Mesothelial cell of epicardium (in vitro differentiated cells): ENCODE measurements at regions not wholly inside any gene's neighbourhood (a gene's known extent, or its start where the extent isn't known, plus 50 kb on each side); places are given as distances from the start of the nearest gene placed in this dataset.
A peak's percentile ranks its signal among the peaks of the same experiment; 100 is the strongest.

ENCODE experiments used
- DNase-seq, 2 experiments: peaks; one replicate each; pipeline ENCODE4 v3.0.0; 2021; ENCODE audit warnings: low spot score in 2 of 2; ENCODE audit not compliant: unreplicated experiment in 2 of 2
- H3K27ac Mint-ChIP-seq: 2 replicates; pipeline ENCODE4 v1.8.0; 2021; ENCODE audit warnings: mixed read lengths
- H3K27me3 Mint-ChIP-seq: 2 replicates; pipeline ENCODE4 v1.8.0; 2021; ENCODE audit warnings: low read depth, mixed read lengths
- H3K36me3 Mint-ChIP-seq: 2 replicates; pipeline ENCODE4 v1.8.0; 2021; ENCODE audit warnings: mixed read lengths
- H3K4me1 Mint-ChIP-seq: 2 replicates; pipeline ENCODE4 v1.8.0; 2021; ENCODE audit warnings: mixed read lengths
- H3K4me3 Mint-ChIP-seq: 2 replicates; pipeline ENCODE4 v1.8.0; 2021; ENCODE audit warnings: mild to moderate bottlenecking, moderate library complexity, mixed read lengths
- H3K9me3 Mint-ChIP-seq: 2 replicates; pipeline ENCODE4 v1.8.0; 2021; ENCODE audit warnings: mixed read lengths
- CTCF ChIP-seq: fragments of 200-600 bp; sonication (generic); IDR thresholded peaks from one replicate; pipeline ENCODE4 v1.5.0; 2021; ENCODE audit warnings: antibody characterized with exemption; ENCODE audit not compliant: unreplicated experiment

GRCh38 chr1:29853716-29854330 is 617.5 kb downstream of the PTPRU start:
- Mint-ChIP-seq H3K9me3 (no peaks in the 10 kb centered on the region), H3K4me1 (no peaks in the 10 kb centered on the region), H3K27ac (no peak overlapping the region), H3K27me3 (peaks cover 71% of the 10 kb centered on the region), H3K4me3 (no peak overlapping the region), H3K36me3 (no peaks in the 10 kb centered on the region)
- no peak for TF ChIP-seq CTCF
- DNase-seq, result no peak

- no peak for DNase-seq
- no peaks in the 10 kb centered on the region for H3K9me3 Mint-ChIP-seq
- no peak for TF ChIP-seq CTCF
- H3K4me3 Mint-ChIP-seq, result no peak overlapping the region
- H3K36me3 Mint-ChIP-seq, result no peaks in the 10 kb centered on the region
- H3K27me3 Mint-ChIP-seq, result peaks cover 72% of the 10 kb centered on the region
- H3K4me1 Mint-ChIP-seq, result no peaks in the 10 kb centered on the region
- no peak overlapping the region for H3K27ac Mint-ChIP-seq
These were observed 615.9 kb downstream of the PTPRU start for GRCh38 chr1:29852248-29852647.

- no peak overlapping the region for H3K4me3 Mint-ChIP-seq
- no peaks in the 10 kb centered on the region for H3K36me3 Mint-ChIP-seq
- no peak overlapping the region for H3K27ac Mint-ChIP-seq
- H3K4me1 Mint-ChIP-seq, result no peaks in the 10 kb centered on the region
- H3K27me3 Mint-ChIP-seq, result peaks cover 74% of the 10 kb centered on the region
- TF ChIP-seq CTCF, result no peak
- no peaks in the 10 kb centered on the region for H3K9me3 Mint-ChIP-seq
- no peak for DNase-seq
These were observed 615.4 kb downstream of the PTPRU start for GRCh38 chr1:29851691-29852090.

- H3K27me3 Mint-ChIP-seq, result peaks cover 69% of the 10 kb centered on the region
- no peak overlapping the region for H3K4me3 Mint-ChIP-seq
- no peak for DNase-seq
- no peaks in the 10 kb centered on the region for H3K9me3 Mint-ChIP-seq
- no peaks in the 10 kb centered on the region for H3K36me3 Mint-ChIP-seq
- no peak for TF ChIP-seq CTCF
- no peaks in the 10 kb centered on the region for H3K4me1 Mint-ChIP-seq
- H3K27ac Mint-ChIP-seq, result no peak overlapping the region
These were observed 613.9 kb downstream of the PTPRU start for GRCh38 chr1:29849991-29850757.

- no peaks in the 10 kb centered on the region for H3K4me1 Mint-ChIP-seq
These were observed 612.9 kb downstream of the PTPRU start for GRCh38 chr1:29849038-29849750.

More at GRCh38 chr1:29849038-29849750, 612.9 kb downstream of the PTPRU start:
- H3K27ac Mint-ChIP-seq, result no peak overlapping the region
- peak; percentile 41 for TF ChIP-seq CTCF
- no peak for DNase-seq
- H3K36me3 Mint-ChIP-seq, result no peaks in the 10 kb centered on the region
- H3K9me3 Mint-ChIP-seq, result no peaks in the 10 kb centered on the region
- peaks cover 66% of the 10 kb centered on the region for H3K27me3 Mint-ChIP-seq
- no peak overlapping the region for H3K4me3 Mint-ChIP-seq
